ENCODE measurements at regions not wholly inside any gene's neighbourhood (a gene's known extent, or its start where the extent isn't known, plus 50 kb on each side); places are given as distances from the start of the nearest gene placed in this dataset.

DNA sequence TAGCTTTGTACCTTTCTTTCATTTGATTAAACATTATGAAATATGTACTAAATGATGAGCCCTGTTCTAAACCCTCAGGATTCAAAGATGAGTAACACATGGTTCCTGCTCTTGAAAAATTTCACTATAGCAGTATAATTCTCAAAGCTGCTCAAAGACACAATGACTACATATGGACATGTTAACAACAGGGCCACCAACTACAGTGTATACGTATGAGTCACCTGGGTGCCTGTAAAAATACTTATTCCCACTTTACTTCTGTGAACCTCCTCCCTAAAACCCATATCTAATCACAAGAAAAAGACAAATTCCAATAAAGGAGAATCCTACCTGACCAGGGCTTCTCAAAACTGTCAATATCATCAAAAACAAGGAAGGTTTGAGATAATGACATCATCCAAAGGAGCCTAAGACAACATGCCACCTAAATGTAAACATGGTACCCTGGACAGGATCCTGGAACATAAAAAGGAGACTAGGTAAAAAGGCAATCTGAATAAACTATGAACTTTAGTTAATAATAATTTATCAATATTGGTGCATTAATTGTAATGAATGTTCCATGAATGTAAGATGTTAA, 84.7 kb downstream of the FAM161A start:
- TF ChIP-seq POLR2AphosphoS5 (IDR thresholded peaks at IDR 0.05; ENCODE audit: borderline replicate concordance, low read depth, low read length): no peak
- no peak for TF ChIP-seq EZH2 (IDR thresholded peaks at IDR 0.05)
